Astrocyte (in vitro differentiated cells and primary cell): ENCODE measurements at regions not wholly inside any gene's neighbourhood (a gene's known extent, or its start where the extent isn't known, plus 50 kb on each side); places are given as distances from the start of the nearest gene placed in this dataset.

Experiments used
- CTCF ChIP-seq: IDR thresholded peaks from 2 replicates; pipeline ENCODE4 v1.5.1; 2011; ENCODE audit warnings: low read depth, mild to moderate bottlenecking, inconsistent platforms, low read length, moderate library complexity; ENCODE audit not compliant: insufficient read depth
- EZH2 ChIP-seq: IDR thresholded peaks from 2 replicates; pipeline ENCODE4 v1.6.1; 2012; ENCODE audit warnings: mild to moderate bottlenecking, low read length, inconsistent platforms; ENCODE audit not compliant: insufficient read depth

GRCh38 chr12:128191380-128191779 lies 75.6 kb upstream of the TMEM132C start:
- TF ChIP-seq CTCF (no peak), EZH2 (no peak)
